Upper lobe of left lung (tissue), 4 donors: ENCODE measurements at regions not wholly inside any gene's neighbourhood (a gene's known extent, or its start where the extent isn't known, plus 50 kb on each side); places are given as distances from the start of the nearest gene placed in this dataset.

Experiments
- POLR2A ChIP-seq, 4 donors: fragments of 450-650 bp; IDR thresholded peaks; one replicate each; pipeline ENCODE4 v1.5.1; 2016 to 2017; ENCODE audit warnings: antibody characterized with exemption in 4 of 4, mild to moderate bottlenecking in 2 of 4
- POLR2AphosphoS5 ChIP-seq, 2 donors: sonication (generic); formaldehyde crosslinking; IDR thresholded peaks; one replicate each; pipeline ENCODE4 v1.5.1; 2017; ENCODE audit warnings: antibody characterized with exemption in 2 of 2

DNA sequence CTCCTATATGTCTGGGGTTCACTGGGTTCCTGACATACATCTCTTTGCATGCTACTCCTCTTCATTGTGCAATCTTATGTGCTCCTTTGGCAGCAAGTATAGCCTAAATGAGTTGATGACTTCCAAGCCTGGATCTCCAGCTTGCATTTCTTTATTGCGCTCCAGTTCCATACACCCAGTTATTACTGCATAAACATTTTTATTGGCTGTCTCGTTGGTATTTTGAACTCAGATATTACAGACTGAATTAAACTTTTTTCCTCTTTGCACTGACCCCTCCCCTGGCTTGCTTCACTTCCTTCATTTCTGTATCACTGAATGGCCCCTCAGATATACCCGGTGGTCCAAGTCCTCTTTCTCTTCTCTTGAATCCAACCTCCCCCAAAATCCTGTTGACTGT lies 219.2 kb downstream of the MC4R start:
- TF ChIP-seq POLR2A (IDR thresholded peaks at IDR 0.05) (no peak), POLR2AphosphoS5 (IDR thresholded peaks at IDR 0.05) (no peak)
